Stimulated activated CD4-positive, alpha-beta T cell treated with anti-CD3 and anti-CD28 coated beads, Interleukin-4, amount 100 ng/mL, for 48 hours (primary cell): ENCODE measurements at regions not wholly inside any gene's neighbourhood (a gene's known extent, or its start where the extent isn't known, plus 50 kb on each side); places are given as distances from the start of the nearest gene placed in this dataset.

Experiments
- DNase-seq, 2 donors: peaks; one replicate each; pipeline ENCODE4 v3.0.0-alpha.2; 2020; ENCODE audit warnings: low read depth in 2 of 2

- no peak for DNase-seq
Observed at GRCh38 chr12:81957631-81958030, 198.5 kb upstream of the PPFIA2 start.

GRCh38 chr12:81956468-81956860 is 197.3 kb upstream of the PPFIA2 start:
- DNase-seq = no peak

- DNase-seq = no peak
Observed at GRCh38 chr12:81953541-81953940, 194.4 kb upstream of the PPFIA2 start.

GRCh38 chr12:81950871-81951270 is 191.7 kb upstream of the PPFIA2 start:
- DNase-seq = no peak

GRCh38 chr12:81949841-81950308 is 190.7 kb upstream of the PPFIA2 start:
- DNase-seq = no peak

GRCh38 chr12:81949416-81949815 is 190.3 kb upstream of the PPFIA2 start:
- DNase-seq = no peak

GRCh38 chr12:81944886-81945285 is 185.7 kb upstream of the PPFIA2 start:
- DNase-seq = no peak

- no peak for DNase-seq
Observed at GRCh38 chr12:81942594-81942993, 183.4 kb upstream of the PPFIA2 start.

- no peak for DNase-seq
Observed at GRCh38 chr12:81930037-81930436, 170.9 kb upstream of the PPFIA2 start.

GRCh38 chr12:81896771-81897170 is 137.6 kb upstream of the PPFIA2 start:
- DNase-seq = peak in 1 of 2 donors; percentile 2

- DNase-seq = no peak
Observed at GRCh38 chr12:81888961-81889360, 129.8 kb upstream of the PPFIA2 start.

GRCh38 chr12:81888106-81888740 is 129.1 kb upstream of the PPFIA2 start:
- DNase-seq = no peak

- DNase-seq = no peak
Observed at GRCh38 chr12:81874586-81874985, 115.4 kb upstream of the PPFIA2 start.

- DNase-seq = no peak
Observed at GRCh38 chr12:81874166-81874565, 115.0 kb upstream of the PPFIA2 start.

- DNase-seq = no peak
Observed at GRCh38 chr12:81872400-81872799, 113.2 kb upstream of the PPFIA2 start.

- no peak for DNase-seq
Observed at GRCh38 chr12:81866081-81866480, 106.9 kb upstream of the PPFIA2 start.

- no peak for DNase-seq
Observed at GRCh38 chr12:81863406-81863805, 104.3 kb upstream of the PPFIA2 start.

- no peak for DNase-seq
Observed at GRCh38 chr12:81859521-81859920, 100.4 kb upstream of the PPFIA2 start.

GRCh38 chr12:81843599-81843998 is 84.4 kb upstream of the PPFIA2 start:
- no peak for DNase-seq

- DNase-seq = peak; percentile 12 to 41
Observed at GRCh38 chr12:81835783-81836182, 76.6 kb upstream of the PPFIA2 start.

- no peak for DNase-seq
Observed at GRCh38 chr12:81819991-81820633, 61.0 kb upstream of the PPFIA2 start.

- no peak for DNase-seq
Observed at GRCh38 chr12:81815611-81816010, 56.5 kb upstream of the PPFIA2 start.

- DNase-seq = no peak
Observed at GRCh38 chr12:81811778-81812125, 52.6 kb upstream of the PPFIA2 start.
